HCT116 (cell line): ENCODE measurements at regions not wholly inside any gene's neighbourhood (a gene's known extent, or its start where the extent isn't known, plus 50 kb on each side); places are given as distances from the start of the nearest gene placed in this dataset.

Experiments
- ATAC-seq: fragments of 200-7000 bp; cut with Tn5 transposase; 2 replicates; pipeline ENCODE4 v1.9.1; 2020; ENCODE audit warnings: mild to moderate bottlenecking, moderate library complexity
- BruUV-seq: library from RNA; stranded (reverse); fragments of 400-500 nt; replicated peaks from 2 replicates; lab custom pipeline; 2021; lab: Mats Ljungman, UMichigan
- CTCF ChIA-PET: fragments of 300-600 bp; sonication (Branson Sonifier 250); formaldehyde crosslinking; loops from one replicate; lab custom pipeline; 2021; ENCODE audit warnings: antibody characterized with exemption; lab: Charles Lee
- POLR2A ChIA-PET: fragments of 300-600, 350-600 bp; sonication (Branson Sonifier 250); formaldehyde crosslinking; loops from one replicate; lab custom pipeline; 2021; ENCODE audit warnings: antibody characterized with exemption; lab: Charles Lee
- RAD21 ChIA-PET, 2 experiments: fragments of 300-600 bp; sonication (Branson Sonifier 250); formaldehyde crosslinking; loops; one replicate each; lab custom pipeline; 2023; ENCODE audit warnings: low total read pairs in 2 of 2; ENCODE audit not compliant: uncharacterized antibody in 2 of 2, unreplicated experiment in 2 of 2, low non-redundant PET in 1 of 2; lab: Charles Lee
- DNase-seq: peaks from one replicate; pipeline ENCODE4 v3.0.0-alpha.2; 2010; ENCODE audit warnings: low read depth, low spot score
- H2AFZ ChIP-seq: fragments of 200-600 bp; shearing (Covaris generic), sonication (generic); 2 replicates; pipeline ENCODE4 v1.6.1; 2017; ENCODE audit warnings: low read depth, mixed run types, mixed read lengths, antibody characterized with exemption, low read length; ENCODE audit not compliant: poor library complexity, severe bottlenecking
- H3K27ac ChIP-seq: 2 replicates; pipeline ENCODE4 v1.5.1; 2012; ENCODE audit warnings: low read depth, low read length
- H3K27me3 ChIP-seq: fragments of 200-600 bp; sonication (generic); 2 replicates; pipeline ENCODE4 v1.6.1; 2016; ENCODE audit warnings: mixed run types, low read length, mixed read lengths; ENCODE audit not compliant: insufficient read depth
- H3K36me3 ChIP-seq, 2 experiments: fragments of 200-500 bp in 1 of 2; fragments of 200-600 bp in 1 of 2; sonication (Bioruptor generic) in 1 of 2; sonication (generic) in 1 of 2; 2 replicates each; pipeline versions ENCODE4 v1.5.1 to v1.6.1; 2014 to 2016; ENCODE audit warnings: low read length in 2 of 2, inconsistent platforms in 1 of 2, mixed read lengths in 1 of 2, mixed run types in 1 of 2; ENCODE audit not compliant: insufficient read depth in 2 of 2, control insufficient read depth in 1 of 2
- H3K4me1 ChIP-seq, 2 experiments: fragments of 200-600 bp in 1 of 2; sonication (generic) in 1 of 2; 2 replicates each; pipeline versions ENCODE4 v1.5.1 to v1.6.1; 2012 to 2017; ENCODE audit warnings: low read length in 2 of 2, inconsistent platforms in 1 of 2, mild to moderate bottlenecking in 1 of 2, mixed read lengths in 1 of 2, mixed run types in 1 of 2, moderate library complexity in 1 of 2; ENCODE audit not compliant: insufficient read depth in 2 of 2, control insufficient read depth in 1 of 2
- H3K4me2 ChIP-seq: fragments of 200-600 bp; sonication (generic); 2 replicates; pipeline ENCODE4 v1.6.1; 2017; ENCODE audit warnings: mixed run types, low read length, mixed read lengths
- H3K4me3 ChIP-seq, 2 experiments: fragments of 200-600 bp in 1 of 2; sonication (generic) in 1 of 2; replicated peaks in 1 of 2; 2 replicates each; pipeline ENCODE4 v1.5.1; 2011 to 2016; ENCODE audit warnings: low read length in 2 of 2, control low read depth in 1 of 2, low read depth in 1 of 2, mild to moderate bottlenecking in 1 of 2, mixed read lengths in 1 of 2, mixed run types in 1 of 2
- H3K79me2 ChIP-seq: fragments of 200-600 bp; sonication (generic); 2 replicates; pipeline ENCODE4 v1.6.1; 2017; ENCODE audit warnings: mild to moderate bottlenecking, mixed run types, low read length, moderate library complexity, mixed read lengths; ENCODE audit not compliant: insufficient read depth
- H3K9ac ChIP-seq: fragments of 200-600 bp; sonication (generic); 2 replicates; pipeline ENCODE4 v1.6.1; 2016; ENCODE audit warnings: low read length, mixed read lengths
- H3K9me2 ChIP-seq: fragments of 200-600 bp; sonication (generic), shearing (Covaris generic); 2 replicates; pipeline ENCODE4 v1.6.1; 2017; ENCODE audit warnings: mixed run types, mild to moderate bottlenecking, moderate library complexity; ENCODE audit not compliant: insufficient read depth
- H3K9me3 ChIP-seq, 2 experiments: fragments of 200-500 bp in 1 of 2; fragments of 200-600 bp in 1 of 2; sonication (Bioruptor generic) in 1 of 2; sonication (generic) in 1 of 2; 2 replicates each; pipeline ENCODE4 v1.6.1; 2014 to 2017; ENCODE audit warnings: low read length in 2 of 2, mixed read lengths in 2 of 2, inconsistent platforms in 1 of 2, low read depth in 1 of 2, mild to moderate bottlenecking in 1 of 2, mixed run types in 1 of 2, moderate library complexity in 1 of 2; ENCODE audit not compliant: control insufficient read depth in 1 of 2, insufficient read depth in 1 of 2
- H4K20me1 ChIP-seq: fragments of 200-600 bp; sonication (generic), shearing (Covaris generic); 2 replicates; pipeline ENCODE4 v1.6.1; 2017; ENCODE audit warnings: mixed run types, mild to moderate bottlenecking, moderate library complexity; ENCODE audit not compliant: insufficient read depth
- CTCF ChIP-seq, 3 experiments: fragments of 200-600 bp in 1 of 3; sonication (generic) in 1 of 3; IDR thresholded peaks in 2 of 3; conservative IDR thresholded peaks in 1 of 3; 2 replicates each; pipeline ENCODE4 v1.5.1; 2012 to 2017; ENCODE audit warnings: low read depth in 2 of 3, low read length in 2 of 3, antibody characterized with exemption in 1 of 3, borderline replicate concordance in 1 of 3, control low read depth in 1 of 3, mild to moderate bottlenecking in 1 of 3, mixed read lengths in 1 of 3, mixed run types in 1 of 3, moderate library complexity in 1 of 3; ENCODE audit not compliant: insufficient read depth in 1 of 3
- EGR1 ChIP-seq: IDR thresholded peaks from 2 replicates; pipeline ENCODE4 v1.6.1; 2012; ENCODE audit warnings: low read depth
- ELF1 ChIP-seq: IDR thresholded peaks from 2 replicates; pipeline ENCODE4 v1.6.1; 2012; ENCODE audit warnings: low read depth, borderline replicate concordance
- EZH2 ChIP-seq: fragments of 200-600 bp; sonication (generic); IDR thresholded peaks from 2 replicates; pipeline ENCODE4 v1.6.1; 2017; ENCODE audit warnings: antibody characterized with exemption, mixed run types
- EZH2phosphoT487 ChIP-seq: fragments of 200-600 bp; IDR thresholded peaks from 2 replicates; pipeline ENCODE4 v1.6.1; 2018; ENCODE audit warnings: antibody characterized with exemption, borderline replicate concordance
- POLR2A ChIP-seq: IDR thresholded peaks from 2 replicates; pipeline ENCODE4 v1.7.0; 2011; ENCODE audit warnings: borderline replicate concordance; ENCODE audit not compliant: insufficient read depth, insufficient read length; ENCODE audit errors: extremely low read depth
- POLR2AphosphoS5 ChIP-seq: IDR thresholded peaks from 2 replicates; pipeline ENCODE4 v1.6.1; 2011; ENCODE audit warnings: mild to moderate bottlenecking, low read depth, low read length, moderate library complexity
- RAD21 ChIP-seq: IDR thresholded peaks from 2 replicates; pipeline ENCODE4 v1.6.1; 2012; ENCODE audit warnings: low read depth, mild to moderate bottlenecking
- REST ChIP-seq: IDR thresholded peaks from 2 replicates; pipeline ENCODE4 v1.6.1; 2012; ENCODE audit warnings: low read depth
- SRF ChIP-seq: IDR thresholded peaks from 2 replicates; pipeline ENCODE4 v1.6.1; 2012; ENCODE audit warnings: low read depth
- TCF7L2 ChIP-seq: IDR thresholded peaks from 2 replicates; pipeline ENCODE4 v1.7.0; 2011; ENCODE audit warnings: borderline replicate concordance, inconsistent platforms; ENCODE audit not compliant: insufficient read depth, insufficient read length; ENCODE audit errors: extremely low read depth
- YY1 ChIP-seq: IDR thresholded peaks from 2 replicates; pipeline ENCODE4 v1.6.1; 2011; ENCODE audit warnings: low read length, low read depth, moderate library complexity, mild to moderate bottlenecking; ENCODE audit not compliant: insufficient replicate concordance; ENCODE audit errors: extremely low read depth
- ZBTB33 ChIP-seq: IDR thresholded peaks from 2 replicates; pipeline ENCODE4 v1.6.1; 2011; ENCODE audit warnings: mild to moderate bottlenecking, low read length, moderate library complexity; ENCODE audit not compliant: insufficient replicate concordance; ENCODE audit errors: extremely low read depth
- ZNF274 ChIP-seq: fragments of 200-500 bp; sonication (Bioruptor generic); IDR thresholded peaks from 2 replicates; pipeline ENCODE4 v1.6.1; 2014; ENCODE audit warnings: mild to moderate bottlenecking, low read depth, low read length, inconsistent platforms
- intact Hi-C: fragments of 100-400 bp; cut with micrococcal nuclease; formaldehyde crosslinking; loops from 2 replicates; pipeline ENCODE4 v1.10.0; 2022
- TF ChIP-seq, protein P1 (sequence below): IDR thresholded peaks from 2 replicates; pipeline ENCODE4 v1.6.1; 2012

GRCh38 chr5:17785774-17786173 is 151.5 kb downstream of the TAF11L14 start (continued):
- TF ChIP-seq ZBTB33 (no peak), ZNF274 (no peak), RAD21 (no peak), EZH2phosphoT487 (no peak), TCF7L2 (no peak), POLR2AphosphoS5 (no peak), EZH2 (no peak), YY1 (no peak), ELF1 (no peak)
- TF ChIP-seq, protein P1, sequence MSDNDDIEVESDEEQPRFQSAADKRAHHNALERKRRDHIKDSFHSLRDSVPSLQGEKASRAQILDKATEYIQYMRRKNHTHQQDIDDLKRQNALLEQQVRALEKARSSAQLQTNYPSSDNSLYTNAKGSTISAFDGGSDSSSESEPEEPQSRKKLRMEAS: no peak

GRCh38 chr5:17788351-17788750 is 154.1 kb downstream of the TAF11L14 start:
- BruUV-seq: no TSS peak
- RAD21 ChIA-PET: no interaction called here
- no peaks in the 10 kb centered on the region for H4K20me1 ChIP-seq
- peaks cover 11 to 12% of the 10 kb centered on the region in 2 experiments; a peak in 2 of 4 replicates for H3K9me3 ChIP-seq
- ATAC-seq: no peak
- H3K4me2 ChIP-seq: no peak overlapping the region
- H3K4me1 ChIP-seq: no peaks in the 10 kb centered on the region
- no peaks in the 10 kb centered on the region for H3K79me2 ChIP-seq
- H3K9ac ChIP-seq: no peak overlapping the region
- H3K36me3 ChIP-seq: no peaks in the 10 kb centered on the region
- no peak for DNase-seq
- no peak overlapping the region for H3K4me3 ChIP-seq
- POLR2A ChIA-PET: no interaction called here
- intact Hi-C loops: no loop called here
- no peak overlapping the region for H3K27ac ChIP-seq
- no peak overlapping the region for H2AFZ ChIP-seq
- TF ChIP-seq EZH2 (no peak), REST (no peak), EZH2phosphoT487 (no peak), TCF7L2 (no peak), POLR2A (no peak), ZNF274 (no peak), EGR1 (no peak), YY1 (no peak), CTCF (IDR thresholded peaks at IDR 0.05 in 2 of 3, conservative IDR thresholded peaks at IDR 0.05 in 1 of 3; ENCODE audit: borderline replicate concordance in 1 of 3, insufficient read depth in 1 of 3, low read depth in 2 of 3, low read length in 2 of 3) (no peak), ELF1 (no peak), SRF (no peak)
- H3K9me2 ChIP-seq: no peaks in the 10 kb centered on the region
- CTCF ChIA-PET: no interaction called here
- no peaks in the 10 kb centered on the region for H3K27me3 ChIP-seq
